HG02870 (cell line): ENCODE measurements at regions not wholly inside any gene's neighbourhood (a gene's known extent, or its start where the extent isn't known, plus 50 kb on each side); places are given as distances from the start of the nearest gene placed in this dataset.
A peak's percentile ranks its signal among the peaks of the same experiment; 100 is the strongest.
"Not testable (repeated sequence)": the region's sequence is repeated elsewhere in the genome, so short reads cannot be mapped to it uniquely, and the experiment has no call there.

Experiments used
- ATAC-seq: cut with Tn5 transposase; IDR thresholded peaks from one replicate; pipeline ENCODE4 v1.9.1; 2021; ENCODE audit warnings: mild to moderate bottlenecking, moderate library complexity; ENCODE audit not compliant: unreplicated experiment

GRCh38 chr3:150136242-150136641 lies 165.5 kb upstream of the PFN2 start:
- no peak for ATAC-seq

GRCh38 chr3:150135287-150135721 lies 164.6 kb upstream of the PFN2 start:
- no peak for ATAC-seq

- no peak for ATAC-seq
Observed at GRCh38 chr3:150133293-150133692, 162.6 kb upstream of the PFN2 start.

- ATAC-seq: no peak
Observed at GRCh38 chr3:150132101-150132749, 161.5 kb upstream of the PFN2 start.

- ATAC-seq: no peak
Observed at GRCh38 chr3:150131663-150132062, 161.0 kb upstream of the PFN2 start.

GRCh38 chr3:150130404-150131100 lies 159.9 kb upstream of the PFN2 start:
- ATAC-seq: no peak

GRCh38 chr3:150129166-150129565 lies 158.5 kb upstream of the PFN2 start:
- ATAC-seq: no peak

GRCh38 chr3:150128126-150128525 lies 157.4 kb upstream of the PFN2 start:
- no peak for ATAC-seq

GRCh38 chr3:150127011-150127490 lies 156.4 kb upstream of the PFN2 start:
- ATAC-seq: no peak

- ATAC-seq: no peak
Observed at GRCh38 chr3:150124142-150124541, 153.4 kb upstream of the PFN2 start.

GRCh38 chr3:150123249-150123648 lies 152.6 kb upstream of the PFN2 start:
- not testable (repeated sequence) for ATAC-seq

GRCh38 chr3:150118219-150118618 lies 147.5 kb upstream of the PFN2 start:
- no peak for ATAC-seq

GRCh38 chr3:150117076-150117475 lies 146.4 kb upstream of the PFN2 start:
- no peak for ATAC-seq

GRCh38 chr3:150116196-150116595 lies 145.5 kb upstream of the PFN2 start:
- ATAC-seq: no peak

GRCh38 chr3:150114873-150115540 lies 144.3 kb upstream of the PFN2 start:
- peak; percentile 99 for ATAC-seq

GRCh38 chr3:150114273-150114672 lies 143.6 kb upstream of the PFN2 start:
- no peak for ATAC-seq

GRCh38 chr3:150110097-150110496 lies 139.4 kb upstream of the PFN2 start:
- ATAC-seq: no peak

- ATAC-seq: no peak
Observed at GRCh38 chr3:150107429-150108175, 136.9 kb upstream of the PFN2 start.

GRCh38 chr3:150106740-150107428 lies 136.2 kb upstream of the PFN2 start:
- ATAC-seq: no peak

- no peak for ATAC-seq
Observed at GRCh38 chr3:150105886-150106612, 135.4 kb upstream of the PFN2 start.
